SU-DHL-6 (cell line): ENCODE measurements at regions not wholly inside any gene's neighbourhood (a gene's known extent, or its start where the extent isn't known, plus 50 kb on each side); places are given as distances from the start of the nearest gene placed in this dataset.

Experiments used
- H2AFZ ChIP-seq: fragments of 200-600 bp; sonication (generic); 2 replicates; pipeline ENCODE4 v1.6.1; 2014; ENCODE audit warnings: low read depth, mild to moderate bottlenecking, moderate library complexity, mixed read lengths, antibody characterized with exemption, low read length; ENCODE audit not compliant: severe bottlenecking
- H3F3A ChIP-seq: fragments of 200-600 bp; shearing (Covaris generic); 2 replicates; pipeline ENCODE4 v1.6.0; 2016; ENCODE audit warnings: antibody characterized with exemption, mild to moderate bottlenecking; ENCODE audit not compliant: insufficient read depth
- H3K27ac ChIP-seq: fragments of 200-600 bp; sonication (generic); 2 replicates; pipeline ENCODE4 v1.5.1; 2016; ENCODE audit warnings: low read depth, mild to moderate bottlenecking, low read length, moderate library complexity, mixed read lengths
- H3K27me3 ChIP-seq: fragments of 200-600 bp; sonication (generic), shearing (Covaris generic); 2 replicates; pipeline ENCODE4 v1.6.0; 2014; ENCODE audit warnings: mild to moderate bottlenecking, low read length
- H3K36me3 ChIP-seq: fragments of 200-600 bp; sonication (generic); 2 replicates; pipeline ENCODE4 v1.6.1; 2014; ENCODE audit warnings: mild to moderate bottlenecking, low read length, mixed read lengths
- H3K4me2 ChIP-seq: fragments of 300-600, 200-600 bp; shearing (Covaris generic), sonication (generic); 2 replicates; pipeline ENCODE4 v1.6.0; 2014; ENCODE audit warnings: low read length, low read depth, mild to moderate bottlenecking; ENCODE audit not compliant: poor library complexity, severe bottlenecking
- H3K4me3 ChIP-seq: fragments of 200-600 bp; sonication (generic); 2 replicates; pipeline ENCODE4 v1.5.1; 2014; ENCODE audit warnings: antibody characterized with exemption, low read length, mild to moderate bottlenecking, mixed read lengths; ENCODE audit not compliant: insufficient read depth, poor library complexity, severe bottlenecking
- H3K79me2 ChIP-seq: fragments of 200-600 bp; sonication (generic); 2 replicates; pipeline ENCODE4 v1.6.1; 2014; ENCODE audit warnings: mild to moderate bottlenecking, low read length, moderate library complexity; ENCODE audit not compliant: insufficient read depth
- H3K9ac ChIP-seq: fragments of 200-600 bp; sonication (generic); 2 replicates; pipeline ENCODE4 v1.7.0; 2014; ENCODE audit warnings: mild to moderate bottlenecking, low read length
- H3K9me2 ChIP-seq: fragments of 200-600 bp; sonication (generic); replicated peaks from 2 replicates; pipeline ENCODE4 v1.6.1; 2014; ENCODE audit warnings: low read length; ENCODE audit not compliant: insufficient read depth
- H3K9me3 ChIP-seq: fragments of 200-600 bp; sonication (generic); 2 replicates; pipeline ENCODE4 v1.6.1; 2014; ENCODE audit warnings: low read length, mixed read lengths; ENCODE audit not compliant: insufficient read depth
- H4K20me1 ChIP-seq: fragments of 200-600 bp; sonication (generic); 2 replicates; pipeline ENCODE4 v1.6.1; 2014; ENCODE audit warnings: low read depth, mild to moderate bottlenecking, antibody characterized with exemption, low read length, moderate library complexity, mixed read lengths
- CTCF ChIP-seq: fragments of 200-600 bp; sonication (generic); IDR thresholded peaks from one replicate; pipeline ENCODE4 v1.5.1; 2017; ENCODE audit warnings: antibody characterized with exemption, mild to moderate bottlenecking, low read length, moderate library complexity; ENCODE audit not compliant: insufficient read depth, poor library complexity, severe bottlenecking
- EZH2phosphoT487 ChIP-seq: fragments of 200-600 bp; sonication (generic), shearing (Covaris generic); conservative IDR thresholded peaks from 2 replicates; pipeline ENCODE4 v1.6.1; 2018; ENCODE audit warnings: mild to moderate bottlenecking, antibody characterized with exemption, low read length, moderate library complexity, mixed read lengths

DNA sequence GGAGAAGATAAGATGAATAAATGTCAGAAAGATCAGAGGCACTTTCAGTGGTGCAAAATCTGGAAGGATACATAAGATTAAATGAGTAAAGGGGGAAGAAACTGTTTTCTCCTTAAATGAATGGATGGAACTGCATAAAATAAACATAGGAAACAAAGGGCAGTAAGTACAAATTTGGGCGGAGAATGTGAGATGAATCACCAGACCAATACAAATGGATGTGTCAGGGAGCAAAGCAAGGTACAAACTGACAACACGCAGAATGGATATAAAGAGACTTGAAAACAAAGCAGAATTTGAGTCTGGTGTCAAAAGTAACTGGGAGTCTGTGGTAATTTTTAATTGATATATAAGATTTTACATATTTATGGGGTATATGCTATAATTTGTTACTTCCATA is 175.3 kb upstream of the PCDH18 start:
- H3K9me3 ChIP-seq: no peaks in the 10 kb centered on the region

DNA sequence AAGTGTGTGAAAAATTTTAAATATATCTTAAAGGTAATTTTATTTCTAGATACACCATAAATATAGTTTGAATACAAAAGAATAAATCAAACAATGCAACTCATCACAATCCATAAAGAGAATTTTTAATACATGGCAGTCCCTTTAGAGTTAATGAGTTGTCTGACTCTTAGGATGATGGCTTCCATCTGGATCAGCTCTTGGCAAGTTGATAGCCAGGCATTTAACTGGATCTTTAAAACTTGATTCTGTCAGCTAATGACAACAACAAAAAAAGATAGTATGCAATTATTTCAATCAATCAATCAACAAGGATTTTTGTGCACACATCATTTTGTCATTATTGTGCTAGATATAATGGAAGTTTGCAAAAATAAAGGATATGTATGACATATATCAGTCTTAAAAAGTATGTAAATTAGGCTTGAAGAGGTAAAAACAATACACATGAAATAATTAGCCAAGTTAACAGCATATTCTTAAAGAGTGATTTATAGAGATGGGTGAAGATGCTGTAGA is 174.9 kb upstream of the PCDH18 start:
- no peaks in the 10 kb centered on the region for H3K79me2 ChIP-seq

More for the DNA sequence above, 175.3 kb upstream of the PCDH18 start:
- Histone ChIP-seq H3K79me2 (no peaks in the 10 kb centered on the region), H3K9me2 (no peaks in the 10 kb centered on the region), H3K9ac (no peak overlapping the region), H3K36me3 (no peaks in the 10 kb centered on the region), H3K27ac (no peak overlapping the region), H3K27me3 (no peaks in the 10 kb centered on the region), H3F3A (no peaks in the 10 kb centered on the region), H3K4me2 (no peak overlapping the region), H2AFZ (no peak overlapping the region), H3K4me3 (no peak overlapping the region), H4K20me1 (no peaks in the 10 kb centered on the region)
- TF ChIP-seq CTCF (no peak), EZH2phosphoT487 (no peak)

DNA sequence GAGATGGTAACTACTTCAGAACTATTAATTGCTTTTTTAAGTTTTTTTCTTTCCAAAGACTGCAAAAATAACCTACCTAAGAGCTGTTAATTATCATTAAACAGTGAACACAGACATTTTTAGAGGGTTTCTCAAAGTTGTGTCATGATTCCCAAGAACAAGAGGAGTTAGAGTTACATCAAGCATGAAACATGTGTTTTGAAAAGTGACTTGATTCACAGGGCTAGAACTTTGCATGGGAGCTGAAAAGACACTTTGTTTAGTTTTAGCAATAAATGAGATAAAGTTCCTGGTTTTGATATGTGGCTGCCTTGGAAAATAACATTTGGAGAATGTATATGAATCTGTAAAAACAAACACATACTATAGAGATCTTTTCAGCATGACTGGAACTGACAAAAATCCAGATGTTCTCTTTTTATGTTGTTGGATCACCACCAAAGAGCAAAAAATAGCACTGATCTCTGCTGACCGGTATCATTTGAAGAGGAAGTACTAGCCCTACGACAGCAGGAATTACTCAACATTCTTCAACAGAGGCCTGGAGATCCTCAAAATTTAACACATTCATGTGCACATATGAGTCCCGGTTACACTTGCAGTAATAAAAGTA is 173.0 kb upstream of the PCDH18 start:
- Histone ChIP-seq H3K27me3 (no peaks in the 10 kb centered on the region), H3K9ac (no peak overlapping the region), H3K79me2 (no peaks in the 10 kb centered on the region), H3K36me3 (no peaks in the 10 kb centered on the region), H3K9me3 (no peaks in the 10 kb centered on the region), H2AFZ (no peak overlapping the region), H3K4me3 (no peak overlapping the region), H4K20me1 (no peaks in the 10 kb centered on the region), H3K9me2 (no peaks in the 10 kb centered on the region), H3F3A (no peaks in the 10 kb centered on the region), H3K4me2 (no peak overlapping the region), H3K27ac (no peak overlapping the region)
- no peak for TF ChIP-seq CTCF
- TF ChIP-seq EZH2phosphoT487: no peak

More for the DNA sequence above, 174.9 kb upstream of the PCDH18 start:
- Histone ChIP-seq H3F3A (no peaks in the 10 kb centered on the region), H3K9me2 (no peaks in the 10 kb centered on the region), H2AFZ (no peak overlapping the region), H3K36me3 (no peaks in the 10 kb centered on the region), H3K27ac (no peak overlapping the region), H3K4me3 (no peak overlapping the region), H3K9ac (no peak overlapping the region), H4K20me1 (no peaks in the 10 kb centered on the region), H3K9me3 (no peaks in the 10 kb centered on the region), H3K4me2 (no peak overlapping the region), H3K27me3 (no peaks in the 10 kb centered on the region)
- TF ChIP-seq CTCF: no peak
- no peak for TF ChIP-seq EZH2phosphoT487
